H9 (cell line): ENCODE measurements at regions not wholly inside any gene's neighbourhood (a gene's known extent, or its start where the extent isn't known, plus 50 kb on each side); places are given as distances from the start of the nearest gene placed in this dataset.

Source experiments
- DNase-seq: peaks from one replicate; pipeline ENCODE4 v3.0.0-alpha.2; 2017
- H2AFZ ChIP-seq: one replicate; pipeline ENCODE4 v1.6.1; 2013; ENCODE audit warnings: mild to moderate bottlenecking, low read length, control low read depth, moderate library complexity
- H2AK5ac ChIP-seq: 2 replicates; pipeline ENCODE4 v1.6.1; 2013; ENCODE audit warnings: low read length, control low read depth, mixed read lengths; ENCODE audit not compliant: insufficient read length
- H2BK120ac ChIP-seq: one replicate; pipeline ENCODE4 v1.6.1; 2013; ENCODE audit warnings: low read depth, mild to moderate bottlenecking, low read length, control low read depth, inconsistent platforms; ENCODE audit not compliant: poor library complexity, severe bottlenecking
- H2BK12ac ChIP-seq: 2 replicates; pipeline ENCODE4 v1.6.1; 2013; ENCODE audit warnings: low read length, control low read depth, mixed read lengths, low read depth; ENCODE audit not compliant: insufficient read length
- H2BK15ac ChIP-seq: 2 replicates; pipeline ENCODE4 v1.6.1; 2013; ENCODE audit warnings: low read depth, low read length, control low read depth
- H2BK20ac ChIP-seq: one replicate; pipeline ENCODE4 v1.6.1; 2013; ENCODE audit warnings: low read depth, mild to moderate bottlenecking, low read length, control low read depth, inconsistent platforms; ENCODE audit not compliant: poor library complexity, severe bottlenecking
- H2BK5ac ChIP-seq: 2 replicates; pipeline ENCODE4 v1.6.1; 2013; ENCODE audit warnings: low read length, control low read depth, mixed read lengths; ENCODE audit not compliant: insufficient read length
- H3K14ac ChIP-seq: 2 replicates; pipeline ENCODE4 v1.6.1; 2013; ENCODE audit warnings: low read length, control low read depth; ENCODE audit not compliant: insufficient read depth
- H3K18ac ChIP-seq: 2 replicates; pipeline ENCODE4 v1.6.1; 2013; ENCODE audit warnings: low read depth, mild to moderate bottlenecking, mixed read lengths, low read length, control low read depth; ENCODE audit not compliant: insufficient read length
- H3K23ac ChIP-seq: 2 replicates; pipeline ENCODE4 v1.6.1; 2013; ENCODE audit warnings: low read length, control low read depth, mixed read lengths, low read depth; ENCODE audit not compliant: insufficient read length
- H3K23me2 ChIP-seq: 2 replicates; pipeline ENCODE4 v1.6.1; 2013; ENCODE audit warnings: low read depth, mild to moderate bottlenecking, mixed read lengths, low read length, control low read depth; ENCODE audit not compliant: insufficient read length, poor library complexity, severe bottlenecking
- H3K27ac ChIP-seq: 2 replicates; pipeline ENCODE4 v1.5.1; 2013; ENCODE audit warnings: low read length, control low read depth, mixed read lengths, low read depth; ENCODE audit not compliant: insufficient read length
- H3K27me3 ChIP-seq: 2 replicates; pipeline ENCODE4 v1.6.1; 2013; ENCODE audit warnings: low read length, control low read depth, inconsistent platforms; ENCODE audit not compliant: insufficient read depth
- H3K4ac ChIP-seq: 2 replicates; pipeline ENCODE4 v1.6.1; 2013; ENCODE audit warnings: low read depth, mild to moderate bottlenecking, control low read depth, inconsistent platforms, low read length, moderate library complexity
- H3K4me1 ChIP-seq: 2 replicates; pipeline ENCODE4 v1.6.1; 2013; ENCODE audit warnings: low read length, control low read depth, inconsistent platforms; ENCODE audit not compliant: insufficient read depth
- H3K4me2 ChIP-seq: 2 replicates; pipeline ENCODE4 v1.6.1; 2013; ENCODE audit warnings: low read length, control low read depth, mixed read lengths; ENCODE audit not compliant: insufficient read length, insufficient read depth
- H3K56ac ChIP-seq: 2 replicates; pipeline ENCODE4 v1.6.1; 2013; ENCODE audit warnings: low read depth, mild to moderate bottlenecking, mixed read lengths, low read length, control low read depth; ENCODE audit not compliant: insufficient read length
- H3K79me1 ChIP-seq: 2 replicates; pipeline ENCODE4 v1.6.1; 2013; ENCODE audit warnings: low read depth, mild to moderate bottlenecking, moderate library complexity, low read length, control low read depth, inconsistent platforms; ENCODE audit not compliant: insufficient read depth, poor library complexity, severe bottlenecking
- H3K79me2 ChIP-seq: 2 replicates; pipeline ENCODE4 v1.6.1; 2013; ENCODE audit warnings: low read length, control low read depth, inconsistent platforms; ENCODE audit not compliant: insufficient read depth
- H3K9ac ChIP-seq: 2 replicates; pipeline ENCODE4 v1.6.1; 2013; ENCODE audit warnings: low read length, control low read depth, mixed read lengths; ENCODE audit not compliant: insufficient read length; ENCODE audit errors: extremely low read depth
- H3K9me3 ChIP-seq: one replicate; pipeline ENCODE4 v1.6.1; 2013; ENCODE audit warnings: low read depth, low read length, inconsistent platforms; ENCODE audit not compliant: control insufficient read depth
- H3T11ph ChIP-seq: one replicate; pipeline ENCODE4 v1.6.1; 2013; ENCODE audit warnings: mild to moderate bottlenecking, low read length, control low read depth, inconsistent platforms
- H4K20me1 ChIP-seq: one replicate; pipeline ENCODE4 v1.6.1; 2013; ENCODE audit not compliant: control insufficient read depth, insufficient read length, insufficient read depth
- H4K5ac ChIP-seq: 2 replicates; pipeline ENCODE4 v1.6.1; 2013; ENCODE audit warnings: low read depth, mild to moderate bottlenecking, mixed read lengths, low read length, control low read depth; ENCODE audit not compliant: insufficient read length
- H4K8ac ChIP-seq: replicated peaks from 2 replicates; pipeline ENCODE4 v1.6.1; 2013; ENCODE audit warnings: low read length, control low read depth, mixed read lengths, low read depth; ENCODE audit not compliant: insufficient read length
- H4K91ac ChIP-seq: 2 replicates; pipeline ENCODE4 v1.6.1; 2013; ENCODE audit warnings: low read depth, mild to moderate bottlenecking, moderate library complexity, mixed read lengths, low read length, control low read depth; ENCODE audit not compliant: insufficient read length
- H3K27ac Mint-ChIP-seq, 3 experiments: 2 replicates in 2 of 3; 3 replicates in 1 of 3; pipeline ENCODE4 v1.8.0; 2020 to 2021; ENCODE audit warnings: mixed read lengths in 3 of 3, mild to moderate bottlenecking in 1 of 3, moderate library complexity in 1 of 3
- H3K27me3 Mint-ChIP-seq: 2 replicates; pipeline ENCODE4 v1.8.0; 2021; ENCODE audit warnings: low read depth, mild to moderate bottlenecking, moderate library complexity, mixed read lengths
- H3K36me3 Mint-ChIP-seq, 3 experiments: 2 replicates in 2 of 3; 3 replicates in 1 of 3; pipeline ENCODE4 v1.8.0; 2020 to 2021; ENCODE audit warnings: low read depth in 3 of 3, mixed read lengths in 3 of 3; ENCODE audit not compliant: insufficient read depth in 1 of 3
- H3K4me1 Mint-ChIP-seq, 2 experiments: 2 replicates each; pipeline ENCODE4 v1.8.0; 2020; ENCODE audit warnings: mixed read lengths in 2 of 2
- H3K4me3 Mint-ChIP-seq, 2 experiments: 2 replicates in 1 of 2; 3 replicates in 1 of 2; pipeline ENCODE4 v1.8.0; 2020 to 2021; ENCODE audit warnings: mild to moderate bottlenecking in 2 of 2, mixed read lengths in 2 of 2, moderate library complexity in 1 of 2
- H3K9me3 Mint-ChIP-seq, 2 experiments: 2 replicates in 1 of 2; 3 replicates in 1 of 2; pipeline ENCODE4 v1.8.0; 2020; ENCODE audit warnings: mild to moderate bottlenecking in 2 of 2, mixed read lengths in 2 of 2, moderate library complexity in 1 of 2
- CTCF ChIP-seq: fragments of 200-600 bp; sonication (generic); conservative IDR thresholded peaks from 3 replicates; pipeline ENCODE4 v1.8.0; 2021; ENCODE audit warnings: antibody characterized with exemption, mild to moderate bottlenecking
- WGBS: extraction: QIAGEN DNeasy Blood & Tissue Kit; methylation state at CpG from one replicate; pipeline ENCODE4 v1.1.7; 2013; ENCODE audit warnings: missing lambda C conversion rate, low lambda C conversion rate, mixed read lengths; ENCODE audit not compliant: insufficient read length; ENCODE audit errors: extremely low coverage; 5-methylcytosine and 5-hydroxymethylcytosine counted together

DNA sequence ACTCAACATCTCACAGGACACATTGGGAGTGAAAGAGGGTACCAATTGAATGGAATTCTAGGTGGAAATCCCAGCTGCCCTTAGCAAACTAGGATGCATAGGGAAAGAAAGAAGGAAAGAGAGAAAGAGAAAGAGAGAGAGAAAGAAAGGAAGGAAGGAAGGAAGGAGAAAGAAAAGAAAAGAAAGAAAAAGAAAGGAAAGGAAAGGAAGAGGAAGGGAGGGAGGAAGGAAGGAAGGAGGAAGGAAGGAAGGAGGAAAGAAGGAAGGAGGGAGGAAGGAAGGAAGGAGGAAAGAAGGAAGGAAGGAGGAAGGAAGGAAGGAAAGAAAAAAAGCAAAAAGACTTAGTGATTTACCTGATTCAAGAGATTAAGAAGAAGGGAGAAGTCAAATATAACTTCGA, 143.9 kb downstream of the SS18 start:
- Histone ChIP-seq H2AK5ac (no peak overlapping the region), H3K14ac (no peak overlapping the region), H4K8ac (no peak overlapping the region), H2BK12ac (no peak overlapping the region), H3K18ac (no peak overlapping the region), H2BK20ac (no peak overlapping the region), H4K5ac (no peak overlapping the region), H3K9ac (no peak overlapping the region), H3T11ph (no peak overlapping the region), H2AFZ (no peak overlapping the region), H3K79me1 (no peaks in the 10 kb centered on the region), H3K4me2 (no peak overlapping the region), H3K27me3 (no peaks in the 10 kb centered on the region), H2BK15ac (no peak overlapping the region), H3K79me2 (no peaks in the 10 kb centered on the region), H3K23ac (no peak overlapping the region), H2BK5ac (no peak overlapping the region), H4K91ac (no peak overlapping the region), H3K56ac (no peak overlapping the region), H4K20me1 (no peaks in the 10 kb centered on the region), H3K4ac (no peak overlapping the region), H3K23me2 (no peaks in the 10 kb centered on the region), H3K27ac (no peak overlapping the region), H3K9me3 (no peaks in the 10 kb centered on the region), H3K4me1 (no peaks in the 10 kb centered on the region), H2BK120ac (no peak overlapping the region)
- peaks cover 0 to 8% (median 1%) of the 10 kb centered on the region in 3 experiments; a peak in 2 of 7 replicates for H3K36me3 Mint-ChIP-seq
- TF ChIP-seq CTCF: no peak
- no peak overlapping the region for H3K27ac Mint-ChIP-seq
- H3K4me3 Mint-ChIP-seq: no peak overlapping the region
- peaks cover 3 to 6% of the 10 kb centered on the region in 2 experiments; a peak in 4 of 5 replicates for H3K9me3 Mint-ChIP-seq
- no peak for DNase-seq
- WGBS: no CpG with 5 or more reads among the region's 1 CpG
- no peaks in the 10 kb centered on the region for H3K27me3 Mint-ChIP-seq
- peaks cover 6 to 9% of the 10 kb centered on the region in 2 experiments for H3K4me1 Mint-ChIP-seq
